NOMO-1 treated with dmso at 0.1 percent for 144 hours (cell line): ENCODE measurements at regions not wholly inside any gene's neighbourhood (a gene's known extent, or its start where the extent isn't known, plus 50 kb on each side); places are given as distances from the start of the nearest gene placed in this dataset.
"Not testable (repeated sequence)": the region's sequence is repeated elsewhere in the genome, so short reads cannot be mapped to it uniquely, and the experiment has no call there.

ENCODE experiments used
- DNase-seq: peaks from one replicate; lab custom pipeline; 2025; ENCODE audit not compliant: unreplicated experiment; lab: John Stamatoyannopoulos, UW

DNA sequence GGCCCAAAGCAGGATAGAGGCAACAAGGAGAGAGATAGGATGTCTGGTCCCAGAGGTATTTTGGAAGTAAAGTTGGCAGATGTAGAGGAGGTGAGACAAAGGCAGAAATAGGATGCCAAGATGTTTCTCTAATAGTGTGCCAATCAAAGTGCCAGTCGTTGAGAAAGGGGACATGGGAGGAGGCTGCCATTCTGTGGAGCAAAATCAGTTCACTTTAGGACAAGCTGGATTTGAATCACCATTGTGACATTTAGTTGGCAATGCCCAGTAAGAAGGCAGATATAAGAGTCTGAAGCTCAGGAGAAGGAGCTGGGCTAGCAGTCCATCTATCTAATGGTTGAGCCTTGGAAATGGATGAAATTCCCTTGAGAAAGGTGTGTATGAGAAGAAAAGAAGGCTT, 53.8 kb downstream of the ADRB2 start:
- no peak for DNase-seq

DNA sequence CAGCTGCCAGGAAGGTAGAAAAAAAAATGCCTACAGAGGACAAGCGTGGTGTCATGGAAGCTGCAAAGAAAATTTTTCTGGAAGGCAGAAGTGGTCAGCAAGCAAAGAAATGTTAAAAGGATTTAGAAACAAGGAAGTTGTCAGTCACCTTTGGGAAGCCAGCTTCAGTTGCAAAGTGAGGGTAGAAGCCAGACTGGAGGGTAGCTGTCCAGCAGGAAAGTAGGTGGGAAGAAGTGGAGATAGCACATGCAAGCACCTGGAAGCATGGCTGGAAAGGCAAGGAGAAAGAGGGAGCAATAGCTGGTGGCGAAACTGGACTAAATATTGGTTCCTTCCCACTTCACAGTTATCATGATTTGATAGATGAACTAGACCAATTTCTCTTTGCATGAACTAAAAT, 54.3 kb downstream of the ADRB2 start:
- DNase-seq: no peak

DNA sequence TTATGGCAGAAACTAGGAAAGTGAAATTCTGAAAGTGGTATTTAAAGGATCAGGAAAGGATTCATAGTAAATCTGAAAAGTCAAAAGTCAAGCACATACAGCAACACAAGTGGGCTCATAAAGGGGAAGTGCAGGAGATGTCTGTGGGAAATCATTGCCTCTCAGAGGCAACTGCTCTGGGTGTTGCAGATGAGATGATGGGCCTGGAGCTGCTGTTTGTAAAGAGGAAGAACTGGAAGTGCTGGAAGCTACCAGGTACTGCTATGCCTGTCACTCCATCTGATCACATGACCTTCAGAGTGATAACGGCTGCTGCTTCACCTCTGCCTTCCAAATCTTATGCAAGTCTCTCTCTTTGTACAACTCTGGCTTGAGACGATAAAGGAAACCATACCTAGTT, 55.9 kb downstream of the ADRB2 start:
- DNase-seq: peak; percentile 69

DNA sequence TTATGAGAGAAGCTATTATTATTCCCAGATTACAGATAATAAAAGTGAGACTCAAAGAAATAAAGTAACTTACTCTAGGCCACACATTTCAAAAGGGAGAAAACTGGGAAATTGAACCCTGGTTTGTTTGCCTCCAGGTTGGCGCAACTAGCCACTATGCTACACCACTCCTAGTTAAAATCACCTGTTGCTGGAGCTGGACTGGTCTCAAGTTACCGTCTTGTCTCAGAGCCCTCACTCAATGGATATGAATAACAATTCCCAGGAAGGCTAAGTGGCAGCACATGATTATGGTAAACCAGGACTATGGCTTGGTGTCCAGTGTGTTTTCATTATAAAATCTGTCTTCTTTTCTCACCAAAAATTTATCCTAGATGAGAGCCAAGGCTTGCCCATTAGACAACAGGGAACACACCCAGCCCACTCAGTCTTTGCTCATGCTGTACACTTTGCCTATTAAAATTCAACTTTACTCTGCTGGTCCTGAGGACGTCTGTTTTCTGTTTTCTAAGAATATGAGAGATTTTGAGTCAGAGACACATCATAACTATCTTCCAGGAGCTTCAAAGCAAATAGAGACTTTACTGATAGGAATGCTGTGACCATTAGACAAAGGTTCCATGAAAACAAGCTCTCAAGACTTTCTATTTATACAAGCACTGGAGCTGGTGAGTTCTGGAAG, 58.1 kb downstream of the ADRB2 start:
- DNase-seq: no peak

DNA sequence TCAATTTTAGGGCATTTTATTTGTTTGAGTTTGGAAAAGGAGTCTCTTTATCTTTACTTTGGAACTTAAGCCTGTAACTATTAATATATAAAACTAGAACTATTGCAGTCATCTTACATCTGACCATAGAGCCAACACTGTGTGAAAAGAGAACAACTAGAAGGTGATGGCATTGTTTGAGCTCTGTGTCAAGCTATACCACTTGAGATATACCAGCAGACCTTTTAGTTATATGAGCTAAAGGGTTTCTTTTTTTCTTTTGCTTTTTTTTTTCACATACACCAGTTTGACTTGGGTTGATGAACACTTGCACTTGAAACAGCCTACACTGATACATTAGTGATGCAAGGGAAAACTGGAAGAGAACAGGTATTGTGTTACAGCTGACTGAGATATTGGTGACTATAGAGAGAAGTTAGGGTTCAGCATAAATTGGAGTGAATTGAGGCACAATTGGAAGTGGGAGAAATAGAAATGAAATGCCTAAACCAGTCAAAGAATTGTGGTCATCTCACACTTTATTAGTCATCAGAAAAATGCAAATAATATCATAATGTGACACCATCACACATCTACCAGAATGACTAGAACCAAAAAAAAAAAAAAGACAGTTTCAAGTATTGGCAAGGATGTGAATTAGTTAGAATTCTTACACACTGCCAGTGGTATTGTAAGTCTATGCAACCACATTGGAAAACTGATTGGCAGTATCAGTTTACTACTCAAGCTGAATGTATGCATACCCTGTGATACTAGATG, 60.9 kb downstream of the ADRB2 start:
- DNase-seq: no peak

DNA sequence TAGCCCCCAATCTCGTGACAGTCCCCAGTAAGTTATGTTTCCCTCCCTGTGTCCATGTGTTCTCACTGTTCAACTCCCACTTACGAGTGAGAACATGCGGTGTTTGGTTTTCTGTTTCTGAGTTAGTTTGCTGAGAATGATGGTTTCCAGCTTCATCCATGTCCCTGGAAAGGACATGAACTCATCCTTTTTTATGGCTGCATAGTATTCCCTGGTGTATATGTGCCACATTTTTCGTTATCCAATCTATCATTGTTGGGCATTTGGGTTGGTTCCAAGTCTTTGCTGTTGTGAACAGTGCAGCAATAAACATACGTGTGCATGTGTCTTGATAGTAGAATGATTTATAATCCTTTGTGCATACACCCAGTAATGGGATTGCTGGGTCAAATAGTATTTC, 63.5 kb downstream of the ADRB2 start:
- not testable (repeated sequence) for DNase-seq

DNA sequence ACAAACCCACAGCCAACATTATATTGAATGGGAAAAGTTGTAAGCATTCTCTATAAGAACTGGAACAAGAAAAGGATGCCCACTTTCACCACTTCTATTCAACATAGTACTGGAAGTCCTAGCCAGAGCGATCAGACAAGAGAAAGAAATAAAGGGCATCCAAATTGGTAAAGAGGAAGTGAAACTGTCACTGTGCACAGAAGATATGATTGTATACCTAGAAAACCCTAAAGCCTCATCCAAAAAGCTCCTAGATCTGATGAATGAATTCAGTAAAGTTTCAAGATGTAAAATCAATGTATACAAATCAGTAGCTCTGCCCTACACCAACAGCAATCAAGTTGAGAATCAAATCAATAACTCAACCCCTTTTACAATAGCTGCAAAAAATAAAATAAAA, 69.0 kb downstream of the ADRB2 start:
- DNase-seq: not testable (repeated sequence)

GRCh38 chr5:148897842-148898241, 71.4 kb downstream of the ADRB2 start:
- DNase-seq: no peak

DNA sequence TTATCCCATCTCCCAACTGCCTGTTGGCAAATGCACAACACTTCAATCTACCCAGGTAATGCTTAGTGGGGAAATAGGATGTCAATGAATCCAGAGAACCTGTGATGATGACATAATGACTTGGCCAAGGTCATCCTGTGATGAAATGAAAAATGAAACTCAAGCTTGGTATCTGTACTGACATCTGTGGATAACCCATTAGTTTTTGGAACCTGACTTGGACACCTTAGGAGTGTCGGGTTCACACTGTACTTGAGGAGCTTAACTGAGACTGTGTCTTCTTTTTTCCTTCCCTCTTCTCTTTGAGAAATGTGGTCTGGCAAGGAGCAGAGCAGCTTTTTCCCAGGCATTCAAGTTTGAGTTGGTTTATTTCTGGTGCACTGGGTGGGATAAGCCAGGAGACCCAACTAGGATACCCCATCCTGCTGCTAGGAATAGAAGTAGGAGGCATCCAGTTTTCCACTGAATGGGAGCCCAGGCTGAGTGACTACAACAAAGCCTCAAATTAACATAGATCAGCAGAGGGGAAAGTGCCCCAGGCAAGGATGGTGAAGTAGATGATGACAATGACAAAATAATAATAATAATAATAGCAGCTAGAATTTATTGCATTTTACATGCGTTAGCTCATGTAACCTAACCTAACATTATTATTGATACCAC, 72.1 kb downstream of the ADRB2 start:
- DNase-seq: no peak

GRCh38 chr5:148899993-148900392, 73.6 kb downstream of the ADRB2 start:
- no peak for DNase-seq

- DNase-seq: no peak
These were observed 76.1 kb downstream of the ADRB2 start for GRCh38 chr5:148902478-148902877.

DNA sequence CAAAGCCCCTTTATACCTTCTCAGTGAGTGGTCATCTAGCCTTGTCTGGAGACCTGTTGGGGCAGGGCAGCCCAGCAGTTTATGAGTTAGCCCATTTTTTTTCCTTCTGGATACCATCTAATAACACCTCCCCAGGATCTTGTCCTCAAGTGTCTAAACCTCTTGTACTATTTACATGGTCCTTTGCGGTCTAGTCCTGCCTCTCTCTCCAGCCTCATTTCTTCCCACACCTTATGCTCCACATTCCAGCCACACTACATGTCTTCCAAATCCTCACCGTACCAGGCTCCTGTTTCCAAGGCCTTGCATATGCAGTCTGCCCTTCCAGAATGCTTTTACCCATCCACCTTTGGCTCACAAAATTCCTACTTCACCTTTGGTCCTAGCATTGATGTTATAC, 77.2 kb downstream of the ADRB2 start:
- DNase-seq: no peak

DNA sequence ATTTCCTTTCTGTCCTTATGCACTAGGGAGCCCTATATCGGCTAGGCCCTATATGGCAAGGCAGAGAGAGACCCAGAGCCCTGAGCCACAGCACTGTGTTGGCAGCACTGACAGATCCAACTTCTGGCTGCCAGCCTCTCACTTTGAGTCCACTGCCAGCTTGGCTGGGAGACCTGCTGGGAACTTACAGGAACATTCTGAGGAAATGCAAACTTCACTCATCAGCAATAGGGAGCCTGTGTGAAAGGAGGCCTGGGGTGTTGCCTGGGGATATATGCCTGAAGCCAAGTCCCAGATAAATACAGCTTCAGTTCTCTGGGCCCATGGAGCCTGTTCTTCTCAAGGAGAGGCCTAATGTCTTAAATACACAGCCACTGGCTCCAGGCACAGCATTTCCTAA, 78.0 kb downstream of the ADRB2 start:
- DNase-seq: no peak

GRCh38 chr5:148905541-148905940, 79.1 kb downstream of the ADRB2 start:
- no peak for DNase-seq

GRCh38 chr5:148906968-148907367, 80.6 kb downstream of the ADRB2 start:
- DNase-seq: no peak

DNA sequence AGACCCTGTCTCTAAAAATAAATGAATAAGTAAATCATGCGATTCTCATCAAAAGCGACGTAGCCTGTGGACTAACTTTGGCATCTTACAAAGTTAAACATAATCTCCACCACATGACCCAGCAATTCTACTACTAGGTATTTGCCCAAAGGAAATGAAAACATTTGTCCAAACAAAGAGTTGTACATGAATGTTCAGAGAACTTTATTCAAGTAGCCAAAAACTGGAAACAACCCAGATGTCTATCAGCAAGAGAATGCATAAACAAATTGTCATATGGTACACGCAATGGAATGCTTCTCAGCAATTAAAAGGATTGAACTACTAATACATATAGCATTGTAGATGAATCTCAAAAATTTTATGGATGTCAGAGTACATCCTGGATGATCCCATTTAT, 82.6 kb downstream of the ADRB2 start:
- DNase-seq: no peak

- DNase-seq: no peak
These were observed 83.4 kb downstream of the ADRB2 start for GRCh38 chr5:148909766-148910165.

- DNase-seq: no peak
These were observed 83.8 kb downstream of the ADRB2 start for GRCh38 chr5:148910216-148910615.

- DNase-seq: no peak
These were observed 84.4 kb downstream of the ADRB2 start for GRCh38 chr5:148910686-148911361.

- DNase-seq: no peak
These were observed 85.0 kb downstream of the ADRB2 start for GRCh38 chr5:148911386-148911785.

DNA sequence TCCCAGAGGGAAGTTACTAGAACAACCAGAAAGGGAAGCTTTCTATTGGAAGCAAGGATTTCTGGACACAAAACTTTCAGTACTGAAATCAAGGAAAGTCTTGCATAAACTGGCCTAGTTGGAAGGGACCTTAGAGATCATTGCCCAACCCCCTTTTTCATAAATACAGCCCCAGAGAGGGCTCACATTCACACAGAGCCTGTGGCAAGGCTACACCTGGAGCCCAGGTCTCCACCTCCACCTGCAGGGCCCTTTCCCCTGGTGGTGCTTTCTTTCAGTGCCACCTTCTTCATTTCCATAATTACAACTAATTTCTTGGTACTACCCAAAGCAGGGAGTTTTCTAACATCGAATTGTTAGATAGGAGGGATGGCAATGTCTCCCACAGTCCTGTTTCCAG, 85.7 kb downstream of the ADRB2 start:
- DNase-seq: no peak
